ENCODE measurements at regions not wholly inside any gene's neighbourhood (a gene's known extent, or its start where the extent isn't known, plus 50 kb on each side); places are given as distances from the start of the nearest gene placed in this dataset.

GRCh38 chr18:46266473-46266872, 162.3 kb downstream of the HAUS1 start:
- no peak for TF ChIP-seq REST (IDR thresholded peaks at IDR 0.05)
- TF ChIP-seq TAF1 (conservative IDR thresholded peaks at IDR 0.05) = no peak
- no peak for TF ChIP-seq CTCF (IDR thresholded peaks at IDR 0.05; ENCODE audit: low read depth, low read length, missing input control)
- TF ChIP-seq HNF4A (conservative IDR thresholded peaks at IDR 0.05) = no peak
- no peak for TF ChIP-seq MAX (IDR thresholded peaks at IDR 0.05)
- TF ChIP-seq ATF3 (IDR thresholded peaks at IDR 0.05) = no peak
- TF ChIP-seq HNF4G (IDR thresholded peaks at IDR 0.05) = no peak

Data from liver (tissue), 3 donors.